HG03103 (cell line): ENCODE measurements at regions not wholly inside any gene's neighbourhood (a gene's known extent, or its start where the extent isn't known, plus 50 kb on each side); places are given as distances from the start of the nearest gene placed in this dataset.

Experiments used
- ATAC-seq: cut with Tn5 transposase; IDR thresholded peaks from one replicate; pipeline ENCODE4 v1.9.1; 2021; ENCODE audit warnings: low read depth; ENCODE audit not compliant: unreplicated experiment

DNA sequence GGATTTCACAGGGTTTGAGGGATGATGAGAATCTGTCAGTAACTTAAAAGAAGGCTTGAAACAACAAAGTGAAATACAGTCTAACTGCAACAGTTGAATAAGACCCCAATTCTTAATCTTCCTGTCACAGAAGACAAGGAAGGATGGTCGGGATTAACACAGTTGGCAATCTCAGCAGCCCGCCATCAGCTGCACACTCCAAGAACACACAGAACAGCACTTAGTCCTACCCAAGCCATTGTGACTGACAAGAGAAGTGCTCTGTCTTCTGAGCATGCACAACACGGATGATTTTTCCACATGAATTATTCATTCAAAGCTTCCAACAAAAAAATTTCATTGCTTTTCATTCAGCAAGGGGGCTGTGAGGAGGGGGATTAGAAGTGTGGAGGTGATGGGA lies 576.1 kb downstream of the TLE4 start:
- ATAC-seq = no peak

DNA sequence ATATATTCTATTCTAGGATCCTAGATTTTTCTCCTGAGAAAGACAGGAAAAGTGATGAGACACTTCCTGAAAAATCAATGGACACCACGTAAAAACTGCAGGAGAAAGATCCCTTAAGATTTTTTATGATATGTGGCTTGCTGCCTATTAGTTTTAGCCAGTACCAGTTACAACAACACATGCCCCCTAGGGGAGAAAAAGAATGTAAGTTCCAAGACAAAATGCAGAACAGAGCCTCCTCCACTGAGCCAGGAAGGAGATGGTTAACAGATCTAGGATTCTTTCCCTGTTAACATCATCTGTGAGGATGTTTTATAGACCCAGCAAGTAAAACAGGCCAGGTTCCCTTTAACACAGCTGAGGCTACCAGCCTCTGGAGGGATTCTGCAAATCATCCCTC lies 574.7 kb downstream of the TLE4 start:
- no peak for ATAC-seq

DNA sequence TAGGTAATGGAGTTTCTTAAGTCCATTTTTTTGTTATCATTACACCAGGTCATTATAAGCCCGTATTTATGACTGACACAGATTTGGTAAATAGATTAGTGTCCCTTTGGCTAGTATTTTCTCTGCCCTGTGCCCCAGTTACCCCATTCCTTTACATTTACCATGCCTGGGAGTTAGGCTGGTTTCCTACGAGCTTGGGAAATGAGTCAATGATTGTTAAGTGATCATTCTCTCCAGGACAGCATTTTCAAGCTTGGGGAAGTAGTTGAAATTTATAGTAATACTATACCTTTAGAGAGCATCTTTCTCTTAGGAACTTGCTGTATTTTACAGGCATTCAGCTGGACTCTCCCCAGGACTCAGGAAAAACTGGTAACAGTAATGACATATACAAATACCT lies 573.1 kb downstream of the TLE4 start:
- no peak for ATAC-seq

DNA sequence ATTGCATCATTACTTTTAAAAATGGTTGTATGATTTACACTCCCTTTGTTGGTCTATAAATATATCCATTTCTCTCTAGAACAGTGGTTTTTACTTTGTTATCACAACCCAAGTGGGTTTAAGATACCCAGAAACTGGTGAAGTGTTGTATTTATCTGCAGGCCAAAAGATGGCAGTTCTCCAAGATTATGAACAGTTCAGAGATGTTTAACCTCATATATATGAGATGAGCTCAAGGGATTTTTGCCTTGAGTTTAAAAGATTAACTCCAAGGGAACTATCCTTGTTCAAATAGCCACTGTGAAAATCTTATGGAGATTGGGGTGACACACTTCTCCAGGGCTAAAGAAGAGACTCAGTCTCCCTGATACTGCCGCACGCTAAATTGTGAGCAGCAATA lies 572.6 kb downstream of the TLE4 start:
- ATAC-seq = no peak

DNA sequence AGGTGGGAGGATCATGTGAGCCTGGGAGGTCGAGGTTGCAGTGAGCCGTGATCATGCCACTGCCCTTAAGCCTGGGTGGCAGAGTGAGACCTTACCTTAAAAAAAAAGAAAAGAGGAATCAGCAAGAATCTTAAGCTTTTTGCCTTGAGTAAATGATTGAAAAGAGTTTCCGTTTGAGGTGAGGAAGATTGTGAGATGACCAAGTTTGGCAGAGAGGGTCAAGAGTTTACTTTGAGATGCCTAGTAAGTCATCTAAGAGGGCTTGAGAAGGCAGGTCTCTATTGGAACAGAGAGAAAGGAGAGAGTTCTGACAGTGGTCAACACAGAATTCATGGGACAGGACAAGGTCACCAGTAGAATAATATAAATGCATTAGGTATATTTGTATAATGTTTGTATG lies 572.1 kb downstream of the TLE4 start:
- ATAC-seq = no peak

DNA sequence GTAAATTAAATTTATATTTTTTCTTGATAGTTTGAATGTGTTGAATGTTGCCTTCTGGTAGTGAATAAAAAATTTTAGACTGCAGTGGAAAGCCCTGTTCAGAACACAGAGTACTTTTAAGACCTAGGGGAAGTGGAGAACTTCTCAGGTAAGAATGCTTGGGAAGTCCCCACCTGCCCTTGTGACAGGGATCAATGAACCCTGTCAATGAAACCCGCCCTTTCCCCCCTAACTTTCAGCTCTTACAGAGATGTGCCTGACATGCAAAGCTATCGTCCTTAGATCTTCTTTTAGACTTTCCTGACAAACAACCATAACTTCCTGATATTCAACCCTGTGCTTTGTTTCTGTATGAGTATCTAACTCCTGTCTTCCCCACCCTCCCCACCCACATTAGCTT lies 562.7 kb downstream of the TLE4 start:
- peak; percentile 96 for ATAC-seq

DNA sequence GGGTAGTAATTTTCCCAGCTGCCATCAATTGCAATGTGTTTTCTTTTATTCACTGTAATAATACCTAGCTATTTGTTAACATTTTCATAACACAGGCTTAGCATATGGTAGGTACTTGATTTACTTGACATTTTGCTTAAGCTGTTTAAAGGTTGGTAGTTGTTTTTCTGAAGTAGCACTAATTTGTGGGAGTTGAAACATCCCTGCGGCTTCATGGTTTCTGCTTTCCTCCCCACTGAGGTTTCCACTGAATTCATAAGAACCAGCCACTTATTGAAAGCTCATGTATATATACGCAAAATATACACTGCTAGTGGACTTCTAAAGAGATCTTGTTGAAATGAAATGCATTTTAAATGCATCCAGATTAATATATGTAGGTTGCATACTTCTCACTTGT lies 559.9 kb downstream of the TLE4 start:
- no peak for ATAC-seq

DNA sequence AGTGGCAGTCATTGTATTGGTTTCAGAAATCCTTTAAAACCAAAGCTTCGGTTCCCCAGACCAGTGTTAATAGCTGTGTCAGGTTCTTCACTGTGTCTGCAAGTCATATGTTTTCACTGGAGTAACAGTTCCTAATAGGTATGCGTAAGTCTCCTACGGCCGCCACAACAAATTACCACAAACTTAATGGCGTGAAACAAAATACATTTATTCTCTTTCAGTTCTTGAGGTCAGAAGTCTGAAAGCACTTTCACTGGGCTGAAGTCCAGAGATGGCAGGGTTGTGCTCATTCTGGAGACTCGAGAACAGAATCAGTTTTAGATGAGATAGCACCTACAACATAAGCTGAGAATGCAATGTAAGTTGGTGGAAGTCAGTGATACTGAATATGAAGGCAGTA lies 556.2 kb downstream of the TLE4 start:
- ATAC-seq = no peak

DNA sequence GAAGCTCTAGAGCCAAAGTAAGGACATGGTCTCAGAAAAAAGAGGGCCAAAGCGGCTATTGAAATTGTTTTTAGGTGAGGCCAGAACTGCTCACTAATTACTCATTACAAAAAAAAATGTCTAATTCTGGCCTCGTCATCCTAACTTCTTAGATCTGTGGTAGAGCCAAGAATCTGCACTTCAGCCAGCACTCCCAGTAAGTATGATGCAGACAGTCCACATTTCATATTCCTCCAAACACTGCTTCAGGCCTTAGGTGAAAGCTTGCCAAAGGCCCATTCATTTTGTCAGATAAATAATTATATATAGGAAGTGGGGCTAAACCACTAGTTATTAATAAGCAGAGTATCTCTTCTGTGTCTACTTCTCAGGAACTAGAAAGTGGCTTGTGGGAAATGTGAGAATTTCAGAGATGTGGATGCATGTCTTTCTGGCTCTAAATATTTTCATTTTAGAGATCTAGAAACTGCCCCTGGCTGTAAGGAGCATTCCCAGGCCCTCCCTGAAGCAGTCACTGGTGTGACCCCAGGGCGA lies 554.0 kb downstream of the TLE4 start:
- ATAC-seq = no peak

DNA sequence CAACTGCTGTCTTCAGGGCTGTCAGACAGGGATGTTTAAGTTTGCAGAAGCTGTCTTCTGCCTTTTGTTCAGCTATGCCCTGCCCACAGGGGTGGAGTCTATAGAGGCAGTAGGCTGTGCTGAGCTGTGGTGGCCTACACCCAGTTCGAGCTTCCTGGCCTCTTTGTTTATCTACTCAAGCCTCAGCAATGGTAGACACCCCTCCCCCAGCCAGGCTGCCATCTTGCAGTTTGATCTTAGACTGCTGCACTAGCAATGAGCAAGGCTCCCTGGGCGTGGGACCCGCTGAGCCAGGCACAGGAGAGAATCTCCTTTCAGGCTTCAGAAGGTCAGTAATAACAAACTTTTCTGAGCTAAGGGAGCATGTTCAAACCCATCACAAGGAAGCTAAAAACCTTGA lies 545.3 kb downstream of the TLE4 start:
- ATAC-seq = no peak

DNA sequence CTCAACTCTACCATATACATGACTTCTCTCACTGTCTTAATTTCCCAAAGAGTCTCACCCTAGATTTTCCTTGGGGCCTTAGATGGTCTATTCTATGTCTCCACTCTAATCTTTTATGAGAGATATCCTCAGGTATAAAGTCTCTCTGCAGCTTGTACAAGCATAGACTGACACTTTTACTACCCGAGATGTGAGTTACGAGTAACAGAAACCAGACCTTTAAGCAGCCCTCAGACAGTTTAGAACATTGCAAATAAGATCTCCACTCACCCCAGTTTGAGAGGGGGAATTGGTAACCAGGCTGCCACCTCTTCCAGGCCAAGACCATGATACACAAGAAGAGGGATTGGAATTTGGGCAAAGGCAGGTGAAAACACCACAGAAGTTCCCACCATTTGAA lies 542.5 kb downstream of the TLE4 start:
- no peak for ATAC-seq

DNA sequence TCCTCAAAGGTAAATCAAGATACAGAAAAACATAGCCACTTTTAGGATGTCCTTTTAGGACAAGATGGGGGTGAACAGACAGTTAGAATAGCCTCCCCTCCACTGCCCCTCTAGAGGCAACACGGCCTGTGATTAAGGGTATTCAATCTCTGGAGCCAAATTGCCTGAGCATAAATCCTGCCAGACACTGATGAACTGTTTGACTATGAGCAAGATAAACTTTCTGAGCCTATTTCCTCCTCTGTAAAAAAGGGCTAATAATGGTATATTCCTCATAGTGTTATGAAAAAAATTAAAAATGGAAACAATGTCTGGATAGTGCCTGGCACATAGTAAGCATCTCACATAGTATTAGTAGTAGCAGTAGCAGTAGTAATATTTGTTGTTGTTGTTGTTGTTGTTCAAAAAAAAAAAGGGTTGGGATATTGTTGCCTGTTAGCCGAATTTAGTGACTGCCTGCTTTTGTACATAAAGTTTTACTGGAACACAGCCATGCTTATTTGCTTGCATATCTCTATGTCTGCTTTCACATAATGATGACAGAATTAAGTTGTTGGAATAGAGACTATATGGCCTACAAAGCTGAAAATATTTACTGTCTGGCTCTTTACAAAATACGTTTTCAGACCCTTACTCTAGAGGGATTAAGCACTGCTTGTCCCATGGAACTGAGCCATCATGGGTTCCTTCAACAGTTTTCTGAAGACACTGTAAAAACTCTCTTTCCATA lies 536.3 kb downstream of the TLE4 start:
- no peak for ATAC-seq

DNA sequence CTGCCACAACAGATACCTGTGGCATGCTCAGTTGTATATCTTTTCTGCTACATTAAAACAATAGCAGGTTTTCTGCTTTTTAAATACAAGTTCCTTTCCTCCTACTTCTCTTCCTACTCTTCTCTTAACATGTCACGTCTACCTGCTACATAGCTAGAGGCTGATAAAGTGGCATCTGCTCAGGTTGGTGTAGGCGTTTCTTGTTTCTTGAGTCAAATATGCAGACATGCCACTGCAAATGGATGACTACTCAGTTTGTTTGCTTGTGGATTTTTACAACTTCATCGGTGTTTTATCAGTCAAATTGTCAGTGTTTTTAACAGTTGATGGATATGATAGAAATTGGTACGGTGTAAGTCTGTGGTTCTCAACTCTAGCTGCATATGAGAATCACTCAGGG lies 525.7 kb downstream of the TLE4 start:
- ATAC-seq = no peak

DNA sequence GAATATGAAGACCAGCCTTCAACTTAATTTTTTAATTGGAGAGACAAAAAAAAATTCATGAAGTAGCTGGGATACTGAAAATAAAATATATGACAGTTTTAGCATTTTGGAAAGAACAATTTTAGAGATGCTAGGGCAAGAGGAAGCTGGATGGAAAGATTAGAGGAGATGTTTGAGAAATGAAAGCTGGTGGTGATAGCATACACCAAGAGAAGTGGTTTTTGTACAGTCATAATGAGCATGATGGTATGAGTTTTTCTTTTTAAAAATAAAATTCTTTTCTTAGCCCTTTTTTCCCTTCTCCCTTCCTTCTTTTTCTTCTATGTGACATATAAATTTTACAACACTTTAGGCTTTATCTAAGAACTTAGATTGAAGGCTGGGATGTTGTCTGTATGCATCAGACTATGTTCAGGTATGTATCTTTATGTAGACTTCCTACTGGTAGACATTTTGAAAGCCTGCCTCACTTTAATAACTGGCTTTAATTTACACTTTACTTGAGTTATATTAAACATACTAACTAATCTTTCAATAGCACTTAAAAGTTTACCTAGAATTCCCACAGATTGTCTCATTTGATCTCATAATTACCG lies 522.5 kb downstream of the TLE4 start:
- ATAC-seq = peak; percentile 77

DNA sequence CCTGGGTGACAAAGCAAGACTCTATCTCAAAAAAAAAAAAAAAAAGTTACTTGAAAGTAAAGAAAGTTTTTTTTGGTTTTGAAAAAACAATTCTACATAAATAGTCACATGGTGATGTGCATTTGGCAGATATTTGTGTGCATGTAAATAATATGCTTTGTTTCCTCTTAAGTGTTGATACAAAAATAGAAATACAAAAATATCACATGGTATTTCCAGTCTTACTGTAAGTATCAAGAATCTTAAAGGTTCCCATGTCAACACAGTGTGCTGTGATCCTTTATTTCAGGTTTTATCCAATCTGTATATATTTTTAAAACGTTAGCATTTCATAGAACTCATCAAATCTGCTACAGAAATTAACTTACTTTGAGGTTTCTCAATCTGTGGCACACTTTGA lies 521.9 kb downstream of the TLE4 start:
- ATAC-seq = no peak

DNA sequence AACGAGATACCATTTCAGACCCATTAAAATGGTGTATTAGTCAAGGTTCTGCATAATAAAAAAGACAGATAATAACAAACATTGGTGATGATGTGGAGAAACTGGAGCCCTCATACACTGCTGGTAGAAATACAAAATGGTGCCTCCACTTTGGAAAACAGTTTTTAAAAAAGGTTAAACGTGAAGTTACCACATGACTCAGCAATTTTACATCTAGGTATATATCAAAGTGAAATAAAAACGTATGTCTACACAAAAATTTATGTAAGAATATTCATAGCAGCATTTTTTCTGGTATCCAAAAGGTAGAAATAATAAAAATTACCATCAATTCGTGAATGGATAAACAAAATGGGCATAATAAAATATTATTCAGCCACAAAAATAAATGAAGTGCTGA lies 519.8 kb downstream of the TLE4 start:
- no peak for ATAC-seq

DNA sequence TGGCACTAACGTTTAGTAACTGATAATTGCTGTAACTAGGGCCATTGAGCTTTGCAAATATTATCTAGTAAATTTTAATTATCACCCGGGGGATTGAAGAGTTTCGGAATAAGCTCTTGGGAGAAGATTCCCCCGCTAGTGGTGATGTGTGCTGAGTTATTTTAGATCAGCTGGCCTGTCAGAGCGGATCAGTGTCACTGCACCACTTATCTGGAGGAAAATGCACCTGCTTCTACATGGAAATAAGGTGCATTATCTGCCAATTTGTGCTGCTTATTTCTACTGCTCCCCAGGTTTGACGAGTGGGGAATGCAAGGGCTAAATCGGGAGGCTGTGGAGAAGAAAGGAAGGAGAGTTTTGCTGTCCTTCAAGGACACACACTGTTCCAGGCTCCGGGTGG lies 518.6 kb downstream of the TLE4 start:
- ATAC-seq = no peak

DNA sequence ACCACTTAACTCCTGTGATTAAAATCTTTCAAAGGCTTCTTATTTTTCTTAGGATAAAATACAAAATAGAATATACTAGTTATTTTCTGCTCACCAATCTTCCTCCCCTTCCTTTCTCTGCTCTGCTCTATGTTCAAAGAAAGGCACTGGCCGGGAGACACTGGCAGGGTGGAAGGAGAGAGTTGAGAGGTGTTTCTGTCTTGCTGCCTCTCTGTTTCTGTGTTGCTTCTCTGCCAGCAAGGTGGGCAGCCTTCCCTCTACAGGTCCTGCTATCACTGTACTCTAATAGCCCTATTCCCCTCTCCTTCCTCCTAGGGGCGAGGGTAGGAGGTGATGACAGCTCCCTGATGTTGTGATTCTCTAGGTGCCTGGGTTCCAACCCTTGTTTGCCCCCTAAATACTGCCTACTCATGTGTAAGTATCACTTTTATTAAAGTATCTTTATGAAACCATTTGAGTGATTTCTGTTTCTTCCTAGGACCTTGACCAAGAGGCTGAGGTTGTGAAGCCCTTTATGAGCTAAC lies 515.1 kb downstream of the TLE4 start:
- ATAC-seq = no peak

DNA sequence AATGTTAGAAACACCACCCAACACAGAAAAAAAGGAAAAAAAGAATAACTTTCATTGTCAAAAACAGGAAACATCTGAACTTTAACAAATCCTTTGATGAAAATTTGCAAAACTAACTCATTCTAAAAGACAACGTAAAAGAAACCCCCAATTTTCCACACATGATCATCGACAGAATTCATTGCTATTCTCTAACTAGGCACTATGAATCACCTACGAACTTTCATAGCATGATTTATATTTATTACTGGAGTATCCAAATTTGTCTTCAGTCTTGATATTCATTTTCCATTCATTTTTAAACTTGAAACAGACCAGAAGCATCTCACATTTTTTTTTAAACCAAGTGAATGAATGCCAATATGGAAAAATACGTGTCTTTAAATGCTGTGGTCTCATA lies 514.6 kb downstream of the TLE4 start:
- no peak for ATAC-seq

DNA sequence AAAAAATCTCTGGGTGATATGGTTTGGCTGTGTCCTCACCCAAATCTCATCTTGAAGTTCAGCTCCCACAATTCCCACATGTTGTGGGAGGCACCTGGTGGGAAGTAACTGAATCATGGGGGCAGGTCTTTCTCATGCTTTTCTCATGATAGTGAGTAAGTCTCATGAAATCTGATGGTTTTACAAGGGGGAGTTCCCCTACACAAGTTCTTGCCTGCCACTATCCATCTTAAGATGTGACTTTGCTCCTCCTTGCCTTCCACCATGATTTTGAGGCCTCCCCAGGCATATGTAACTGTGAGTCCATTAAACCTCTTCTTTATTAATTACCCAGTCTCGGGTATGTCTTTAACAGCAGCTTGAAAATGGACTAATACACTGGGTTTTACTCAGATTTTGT lies 513.9 kb downstream of the TLE4 start:
- ATAC-seq = no peak

DNA sequence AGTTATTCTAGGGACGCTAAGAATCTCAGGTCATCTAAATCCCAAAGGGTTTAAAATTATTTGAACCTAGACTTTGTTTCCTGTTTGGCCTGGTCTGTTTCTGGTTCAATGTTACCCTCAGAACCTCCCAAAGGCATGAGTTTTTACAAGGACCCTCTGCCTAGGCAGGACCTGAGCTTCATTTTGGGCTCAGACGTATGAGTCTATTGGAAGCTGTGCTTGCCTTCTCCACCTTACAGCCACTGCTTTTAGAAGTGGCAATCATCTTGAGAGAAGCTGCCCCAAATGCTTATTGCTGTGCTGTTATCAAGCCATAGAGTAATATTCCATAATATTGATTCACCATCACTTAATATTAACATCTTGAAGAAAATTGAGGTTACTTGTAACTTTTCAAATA lies 510.4 kb downstream of the TLE4 start:
- no peak for ATAC-seq

DNA sequence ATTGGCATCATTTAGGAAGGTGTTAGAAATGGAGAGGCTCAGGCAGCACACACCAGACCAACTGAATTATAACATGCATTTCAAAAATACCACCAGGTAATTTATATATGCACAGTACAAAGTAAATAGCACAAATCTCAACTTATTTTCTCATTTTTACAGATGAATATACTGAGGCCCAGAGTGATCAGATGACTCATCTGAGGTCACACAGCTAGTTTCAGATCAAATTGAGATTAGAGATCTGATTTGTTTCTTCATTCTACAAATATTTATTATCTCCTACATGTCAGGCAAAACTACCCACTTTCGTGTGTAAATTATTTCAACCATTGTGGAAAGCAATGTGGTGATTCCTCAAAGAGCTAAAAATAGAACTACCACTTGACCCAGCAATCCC lies 507.1 kb downstream of the TLE4 start:
- no peak for ATAC-seq
